GM19328 (cell line): ENCODE measurements at regions not wholly inside any gene's neighbourhood (a gene's known extent, or its start where the extent isn't known, plus 50 kb on each side); places are given as distances from the start of the nearest gene placed in this dataset.

Experiments used
- ATAC-seq: cut with Tn5 transposase; IDR thresholded peaks from one replicate; pipeline ENCODE4 v1.9.1; 2021; ENCODE audit warnings: mild to moderate bottlenecking, moderate library complexity; ENCODE audit not compliant: unreplicated experiment

GRCh38 chr21:24183077-24183476 lies 1424.2 kb downstream of the MRPL39 start:
- no peak for ATAC-seq

- no peak for ATAC-seq
These were observed 1428.2 kb downstream of the MRPL39 start for GRCh38 chr21:24179110-24179509.

GRCh38 chr21:24175106-24175505 lies 1432.2 kb downstream of the MRPL39 start:
- no peak for ATAC-seq

- no peak for ATAC-seq
These were observed 1435.5 kb downstream of the MRPL39 start for GRCh38 chr21:24171736-24172135.

GRCh38 chr21:24163539-24163938 lies 1443.7 kb downstream of the MRPL39 start:
- no peak for ATAC-seq

GRCh38 chr21:24160528-24160927 lies 1446.8 kb downstream of the MRPL39 start:
- ATAC-seq = no peak

GRCh38 chr21:24153137-24153536 lies 1454.1 kb downstream of the MRPL39 start:
- no peak for ATAC-seq

- ATAC-seq = no peak
These were observed 1456.5 kb downstream of the MRPL39 start for GRCh38 chr21:24150753-24151152.

- no peak for ATAC-seq
These were observed 1458.8 kb downstream of the MRPL39 start for GRCh38 chr21:24148461-24148860.

- ATAC-seq = no peak
These were observed 1459.6 kb downstream of the MRPL39 start for GRCh38 chr21:24147674-24148073.

GRCh38 chr21:24131056-24131455 lies 1476.2 kb downstream of the MRPL39 start:
- no peak for ATAC-seq

- no peak for ATAC-seq
These were observed 1479.6 kb downstream of the MRPL39 start for GRCh38 chr21:24127651-24128050.

- ATAC-seq = no peak
These were observed 1483.5 kb downstream of the MRPL39 start for GRCh38 chr21:24123785-24124184.

- ATAC-seq = no peak
These were observed 1488.4 kb downstream of the MRPL39 start for GRCh38 chr21:24118738-24119459.

GRCh38 chr21:24115141-24115540 lies 1492.1 kb downstream of the MRPL39 start:
- ATAC-seq = no peak

- ATAC-seq = no peak
These were observed 1495.3 kb downstream of the MRPL39 start for GRCh38 chr21:24112020-24112419.

- ATAC-seq = no peak
These were observed 1496.4 kb downstream of the MRPL39 start for GRCh38 chr21:24110846-24111245.

- no peak for ATAC-seq
These were observed 1510.1 kb downstream of the MRPL39 start for GRCh38 chr21:24097181-24097580.

- no peak for ATAC-seq
These were observed 1510.6 kb downstream of the MRPL39 start for GRCh38 chr21:24096651-24097050.

GRCh38 chr21:24093032-24093431 lies 1514.2 kb downstream of the MRPL39 start:
- no peak for ATAC-seq

GRCh38 chr21:24076179-24076578 lies 1531.1 kb downstream of the MRPL39 start:
- ATAC-seq = no peak

- ATAC-seq = no peak
These were observed 1551.6 kb downstream of the MRPL39 start for GRCh38 chr21:24055696-24056095.

GRCh38 chr21:24050231-24050630 lies 1557.0 kb downstream of the MRPL39 start:
- no peak for ATAC-seq
